ENCODE measurements at regions not wholly inside any gene's neighbourhood (a gene's known extent, or its start where the extent isn't known, plus 50 kb on each side); places are given as distances from the start of the nearest gene placed in this dataset.

GRCh38 chr10:130974166-130974565, 337.4 kb downstream of the TCERG1L start:
- H2BK120ac ChIP-seq (ENCODE audit: low read depth, low read length) = no peak overlapping the region
- H2BK15ac ChIP-seq (ENCODE audit: low read depth, low read length) = no peak overlapping the region
- H3K23ac ChIP-seq (ENCODE audit: low read depth, low read length) = no peak overlapping the region
- in situ Hi-C loops (cut with MboI; ENCODE audit: low sequenced_read_pairs) (no loop called here), dilution Hi-C loops (cut with HindIII; ENCODE audit: low sequenced_read_pairs, unreplicated experiment) (no loop called here), intact Hi-C loops (cut with micrococcal nuclease) (no loop called here)
- H3K56ac ChIP-seq (ENCODE audit: extremely low read depth, insufficient read depth, low read length) = no peak overlapping the region
- H4K8ac ChIP-seq (ENCODE audit: low read depth in 2 of 2, low read length in 2 of 2) = no peak overlapping the region
- H2BK20ac ChIP-seq (ENCODE audit: low read depth, low read length) = no peak overlapping the region
- H2AK9ac ChIP-seq (replicated peaks; ENCODE audit: low read depth, low read length, poor library complexity) = no peak overlapping the region
- H3K27me3 ChIP-seq (ENCODE audit: control insufficient read depth, insufficient read depth, low read length) = no peaks in the 10 kb centered on the region
- H4K20me1 ChIP-seq (ENCODE audit: insufficient read depth, low read length) = no peaks in the 10 kb centered on the region
- 79% methylated on average over 3 of the region's 8 CpGs; no CpG with 5 or more reads in 1 of the 2 experiments for WGBS, 2 experiments (ENCODE audit: extremely low coverage in 2 of 2, insufficient read length in 1 of 2)
- H3K9me3 ChIP-seq (ENCODE audit: control insufficient read depth, insufficient read depth, low read length) = peaks cover 23% of the 10 kb centered on the region
- no peak overlapping the region for H2AFZ ChIP-seq (replicated peaks; ENCODE audit: low read length, poor library complexity)
- TF ChIP-seq BHLHE40 (IDR thresholded peaks at IDR 0.05; ENCODE audit: low read depth, low read length) (no peak), ELK1 (IDR thresholded peaks at IDR 0.05; ENCODE audit: borderline replicate concordance, low read depth, low read length) (no peak), CTCF (conservative IDR thresholded peaks at IDR 0.05; ENCODE audit: low read depth, low read length) (no peak), RAD21 (IDR thresholded peaks at IDR 0.05; ENCODE audit: low read length) (no peak), MAFK (IDR thresholded peaks at IDR 0.05; ENCODE audit: low read depth, low read length) (no peak), POLR2A (IDR thresholded peaks at IDR 0.05; ENCODE audit: low read depth, low read length) (no peak), SMC3 (IDR thresholded peaks at IDR 0.05; ENCODE audit: low read depth, low read length) (no peak), RCOR1 (IDR thresholded peaks at IDR 0.05; ENCODE audit: insufficient replicate concordance, low read length) (no peak), RFX5 (IDR thresholded peaks at IDR 0.05; ENCODE audit: low read depth, low read length) (no peak), CEBPB (IDR thresholded peaks at IDR 0.05; ENCODE audit: low read depth, low read length) (no peak), MXI1 (IDR thresholded peaks at IDR 0.05; ENCODE audit: borderline replicate concordance, low read depth, low read length) (no peak), USF2 (IDR thresholded peaks at IDR 0.05; ENCODE audit: low read depth, low read length) (no peak), NFE2L2 (IDR thresholded peaks at IDR 0.05; ENCODE audit: low read depth, low read length) (no peak), FOS (IDR thresholded peaks at IDR 0.05; ENCODE audit: low read depth, low read length) (no peak), CHD1 (IDR thresholded peaks at IDR 0.05; ENCODE audit: low read depth, low read length) (no peak), MAZ (IDR thresholded peaks at IDR 0.05; ENCODE audit: borderline replicate concordance, low read depth, low read length) (no peak)
- ChIA-PET CTCF (no interaction called here), POLR2A (ENCODE audit: unreplicated experiment) (no interaction called here)
- BruUV-seq (replicated peaks) = no TSS peak
- H3K4me1 ChIP-seq (ENCODE audit: control insufficient read depth, insufficient read depth, low read length) = no peaks in the 10 kb centered on the region
- H4K5ac ChIP-seq (ENCODE audit: low read depth, low read length) = no peak overlapping the region
- no peak overlapping the region for H3K14ac ChIP-seq (replicated peaks; ENCODE audit: low read depth, low read length)
- no peak overlapping the region for H4K91ac ChIP-seq (ENCODE audit: insufficient read depth, low read depth, low read length)
- H3K18ac ChIP-seq (ENCODE audit: low read depth, low read length) = no peak overlapping the region
- H3K4me3 ChIP-seq (ENCODE audit: insufficient read depth, low read depth, low read length) = no peak overlapping the region
- H3K36me3 ChIP-seq (ENCODE audit: control insufficient read depth, insufficient read depth, low read length) = no peaks in the 10 kb centered on the region
- no peaks in the 10 kb centered on the region for H3K79me1 ChIP-seq (ENCODE audit: low read depth in 1 of 2, low read length in 2 of 2)
- H3K4ac ChIP-seq (ENCODE audit: low read depth, low read length) = no peak overlapping the region
- no peak overlapping the region for H2AK5ac ChIP-seq (ENCODE audit: low read depth, low read length)
- no peak overlapping the region for H3K9ac ChIP-seq (ENCODE audit: low read depth, low read length)
- no peak overlapping the region for H2BK5ac ChIP-seq (ENCODE audit: low read depth, low read length, poor library complexity, severe bottlenecking)
- H3K9me1 ChIP-seq (ENCODE audit: insufficient read depth, low read length) = no peaks in the 10 kb centered on the region
- ATAC-seq (ENCODE audit: low read depth) = no peak
- no peak overlapping the region for H3K27ac ChIP-seq (ENCODE audit: insufficient read depth, low read length)
- no peak for DNase-seq
- no peak overlapping the region for H3K4me2 ChIP-seq (ENCODE audit: low read depth, low read length)
